ENCODE measurements at regions not wholly inside any gene's neighbourhood (a gene's known extent, or its start where the extent isn't known, plus 50 kb on each side); places are given as distances from the start of the nearest gene placed in this dataset.
"Not testable (repeated sequence)": the region's sequence is repeated elsewhere in the genome, so short reads cannot be mapped to it uniquely, and the experiment has no call there.

DNA sequence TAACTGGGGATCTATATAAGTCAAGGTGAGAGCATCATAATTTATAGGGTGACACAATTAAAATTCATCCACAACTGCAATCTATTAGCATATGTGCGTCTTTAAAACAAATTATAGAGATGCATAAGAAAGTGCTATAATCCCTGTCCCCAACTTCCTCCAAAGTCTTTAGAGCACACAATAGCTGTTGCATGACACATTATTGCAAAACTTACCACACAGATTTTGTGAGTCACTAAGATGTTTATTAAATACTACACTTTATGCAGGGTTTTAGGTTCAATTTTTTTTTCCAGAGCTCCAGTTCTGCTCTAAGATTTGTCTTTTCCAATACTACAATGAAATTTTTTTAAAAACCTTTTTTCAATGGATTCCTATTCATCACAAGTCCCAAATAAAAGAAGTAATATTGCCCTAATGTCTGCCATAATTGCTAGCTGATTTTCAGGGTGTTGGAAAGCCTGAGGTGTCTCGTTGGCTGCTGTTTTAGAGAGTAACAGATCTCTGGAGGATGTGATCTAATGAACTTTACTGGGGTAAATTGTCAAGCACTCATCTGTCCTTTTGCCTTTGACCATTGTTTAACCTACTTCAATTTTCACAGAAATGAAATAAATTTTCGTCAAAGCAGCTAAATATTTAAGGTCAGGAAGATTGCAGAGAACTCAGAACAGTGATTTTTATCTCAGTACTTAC, 250.5 kb upstream of the NETO1 start:
- no peak overlapping the region for H3K27ac ChIP-seq
- TF ChIP-seq, protein P1, sequence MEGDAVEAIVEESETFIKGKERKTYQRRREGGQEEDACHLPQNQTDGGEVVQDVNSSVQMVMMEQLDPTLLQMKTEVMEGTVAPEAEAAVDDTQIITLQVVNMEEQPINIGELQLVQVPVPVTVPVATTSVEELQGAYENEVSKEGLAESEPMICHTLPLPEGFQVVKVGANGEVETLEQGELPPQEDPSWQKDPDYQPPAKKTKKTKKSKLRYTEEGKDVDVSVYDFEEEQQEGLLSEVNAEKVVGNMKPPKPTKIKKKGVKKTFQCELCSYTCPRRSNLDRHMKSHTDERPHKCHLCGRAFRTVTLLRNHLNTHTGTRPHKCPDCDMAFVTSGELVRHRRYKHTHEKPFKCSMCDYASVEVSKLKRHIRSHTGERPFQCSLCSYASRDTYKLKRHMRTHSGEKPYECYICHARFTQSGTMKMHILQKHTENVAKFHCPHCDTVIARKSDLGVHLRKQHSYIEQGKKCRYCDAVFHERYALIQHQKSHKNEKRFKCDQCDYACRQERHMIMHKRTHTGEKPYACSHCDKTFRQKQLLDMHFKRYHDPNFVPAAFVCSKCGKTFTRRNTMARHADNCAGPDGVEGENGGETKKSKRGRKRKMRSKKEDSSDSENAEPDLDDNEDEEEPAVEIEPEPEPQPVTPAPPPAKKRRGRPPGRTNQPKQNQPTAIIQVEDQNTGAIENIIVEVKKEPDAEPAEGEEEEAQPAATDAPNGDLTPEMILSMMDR (IDR thresholded peaks at IDR 0.05): no peak
- TF ChIP-seq ZFX (IDR thresholded peaks at IDR 0.05; ENCODE audit: borderline replicate concordance): no peak

DNA sequence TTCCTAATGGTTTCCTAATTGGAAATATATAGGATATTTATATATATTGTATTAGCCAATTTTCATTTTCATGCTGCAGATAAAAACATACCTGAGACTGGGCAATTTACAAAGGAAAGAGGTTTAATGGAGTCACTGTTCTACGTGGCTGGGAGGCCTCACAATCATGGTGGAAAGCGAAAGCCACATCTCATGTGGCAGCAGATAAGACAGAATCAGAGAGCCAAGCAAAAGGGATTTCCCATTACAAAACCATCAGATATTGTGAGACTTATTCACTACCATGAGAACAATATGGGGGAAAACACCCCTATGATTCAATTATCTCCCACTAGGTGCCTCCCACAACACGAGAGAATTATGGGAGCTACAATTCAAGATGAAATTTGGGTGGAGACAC, 242.5 kb upstream of the NETO1 start:
- H3K27ac ChIP-seq: no peak overlapping the region
- TF ChIP-seq, protein P1 (IDR thresholded peaks at IDR 0.05): no peak
- no peak for TF ChIP-seq ZFX (IDR thresholded peaks at IDR 0.05; ENCODE audit: borderline replicate concordance)

GRCh38 chr18:73101977-73102376, 234.2 kb upstream of the NETO1 start:
- no peak overlapping the region for H3K27ac ChIP-seq

GRCh38 chr18:73101491-73101890, 233.7 kb upstream of the NETO1 start:
- not testable (repeated sequence) for H3K27ac ChIP-seq

More at GRCh38 chr18:73101977-73102376, 234.2 kb upstream of the NETO1 start:
- TF ChIP-seq, protein P1 (IDR thresholded peaks at IDR 0.05): no peak
- no peak for TF ChIP-seq ZFX (IDR thresholded peaks at IDR 0.05; ENCODE audit: borderline replicate concordance)

- TF ChIP-seq ZFX (IDR thresholded peaks at IDR 0.05; ENCODE audit: borderline replicate concordance): no peak
- no peak overlapping the region for H3K27ac ChIP-seq
Observed at GRCh38 chr18:73099759-73100158, 232.0 kb upstream of the NETO1 start.

GRCh38 chr18:73093687-73094250, 226.0 kb upstream of the NETO1 start:
- TF ChIP-seq, protein P1 (IDR thresholded peaks at IDR 0.05): no peak
- TF ChIP-seq ZFX (IDR thresholded peaks at IDR 0.05; ENCODE audit: borderline replicate concordance): no peak
- no peak overlapping the region for H3K27ac ChIP-seq

GRCh38 chr18:73088445-73088844, 220.7 kb upstream of the NETO1 start:
- TF ChIP-seq, protein P1 (IDR thresholded peaks at IDR 0.05): no peak
- TF ChIP-seq ZFX (IDR thresholded peaks at IDR 0.05; ENCODE audit: borderline replicate concordance): no peak
- H3K27ac ChIP-seq: no peak overlapping the region

- H3K27ac ChIP-seq: no peak overlapping the region
- TF ChIP-seq, protein P1 (IDR thresholded peaks at IDR 0.05): no peak
- no peak for TF ChIP-seq ZFX (IDR thresholded peaks at IDR 0.05; ENCODE audit: borderline replicate concordance)
Observed at GRCh38 chr18:73087282-73087977, 219.6 kb upstream of the NETO1 start.

All from 22Rv1 (cell line).